ENCODE measurements at regions not wholly inside any gene's neighbourhood (a gene's known extent, or its start where the extent isn't known, plus 50 kb on each side); places are given as distances from the start of the nearest gene placed in this dataset.
"Not testable (repeated sequence)": the region's sequence is repeated elsewhere in the genome, so short reads cannot be mapped to it uniquely, and the experiment has no call there.

GRCh38 chr1:2949966-2950925 lies 71.0 kb upstream of the ACTRT2 start:
- no peak for DNase-seq (ENCODE audit: low read depth in 2 of 2)

DNA sequence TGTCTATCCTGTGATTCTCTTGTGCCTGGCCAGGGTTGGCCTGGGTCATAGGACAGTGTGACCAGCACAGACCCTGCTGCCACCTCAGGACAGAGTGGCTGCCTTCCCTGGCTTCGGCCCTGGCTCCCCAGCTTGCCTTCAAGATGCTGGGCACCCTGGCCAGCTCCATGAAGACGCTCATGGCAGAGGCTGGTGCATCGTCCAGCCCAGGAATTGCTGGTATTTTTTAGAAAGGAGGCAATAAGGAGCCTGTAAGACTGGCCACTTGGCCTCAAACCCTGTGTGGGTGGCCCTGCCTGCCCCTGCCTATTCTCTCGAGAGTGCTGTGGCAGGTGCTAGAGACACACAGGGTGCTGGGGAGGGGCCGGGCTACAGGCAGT lies 70.4 kb upstream of the ACTRT2 start:
- DNase-seq (ENCODE audit: low read depth in 2 of 2): no peak

DNA sequence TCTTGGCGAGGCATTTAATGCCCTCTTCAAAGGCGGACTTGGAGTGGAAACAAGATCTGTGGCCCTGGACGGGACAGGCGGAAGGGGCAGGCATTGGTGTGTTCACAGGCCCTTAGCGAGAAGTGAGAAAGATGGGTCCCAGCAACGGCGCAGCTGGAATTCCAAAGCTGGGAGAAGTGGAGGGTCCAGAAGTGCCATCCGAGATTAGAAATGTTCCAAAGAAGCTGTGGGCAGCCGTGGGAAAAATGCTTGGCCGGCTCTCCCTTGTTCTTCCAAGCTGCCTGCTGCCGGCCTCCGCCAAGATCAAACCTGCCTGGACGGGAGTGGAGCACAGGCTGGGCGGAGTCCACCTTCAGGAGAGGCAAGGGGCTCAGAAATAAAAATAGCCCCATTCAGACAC lies 69.4 kb upstream of the ACTRT2 start:
- no peak for DNase-seq (ENCODE audit: low read depth in 2 of 2)

DNA sequence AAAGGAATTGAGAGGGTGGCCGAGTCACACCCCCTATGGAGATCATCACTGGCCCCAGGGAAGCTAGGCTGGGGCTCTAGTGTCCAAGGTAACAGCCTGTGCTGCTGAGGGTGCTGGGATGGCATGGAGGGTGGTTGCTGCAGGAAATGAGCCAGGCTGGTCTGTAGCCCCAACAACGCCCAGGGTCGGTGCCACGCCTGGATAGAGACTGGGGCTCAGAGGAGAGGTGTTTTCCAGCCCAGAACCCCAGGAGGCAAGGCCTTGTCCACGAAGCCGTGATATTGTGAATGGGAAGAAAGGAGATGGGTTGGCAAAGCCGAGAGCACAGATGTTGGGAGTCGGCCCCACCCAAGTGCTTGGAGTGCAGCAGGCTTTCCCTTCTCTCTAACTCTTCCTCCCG lies 68.9 kb upstream of the ACTRT2 start:
- DNase-seq (ENCODE audit: low read depth in 2 of 2): no peak

GRCh38 chr1:2952992-2953391 lies 68.3 kb upstream of the ACTRT2 start:
- no peak for DNase-seq (ENCODE audit: low read depth in 2 of 2)

DNA sequence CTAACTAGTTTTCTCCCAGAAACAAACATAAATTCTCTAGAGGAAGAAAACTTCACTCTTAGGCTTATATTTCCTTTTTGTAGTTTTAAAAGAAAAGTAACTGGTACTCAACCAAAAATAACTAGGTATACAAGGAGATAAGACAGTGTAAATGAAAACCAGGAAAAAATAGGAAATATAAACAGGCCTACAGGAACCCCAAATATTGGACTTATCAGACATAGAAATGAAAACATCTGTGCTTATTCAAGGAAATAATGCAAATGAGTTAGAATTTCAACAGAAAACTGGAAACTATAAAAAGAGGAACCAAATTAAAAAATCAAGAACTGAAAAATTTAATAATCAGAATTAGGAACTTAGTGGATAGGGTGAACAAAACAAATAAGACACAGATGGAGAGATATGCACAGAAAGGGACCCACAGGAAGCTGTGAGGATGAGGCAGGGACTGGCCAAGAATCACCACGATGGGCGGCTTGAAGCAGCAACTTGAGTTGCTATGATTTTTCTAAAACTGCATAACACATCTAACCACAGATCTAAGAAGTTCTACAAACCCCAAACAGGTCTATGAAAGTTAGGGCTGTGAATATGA lies 67.5 kb upstream of the ACTRT2 start:
- no peak for DNase-seq (ENCODE audit: low read depth in 2 of 2)

DNA sequence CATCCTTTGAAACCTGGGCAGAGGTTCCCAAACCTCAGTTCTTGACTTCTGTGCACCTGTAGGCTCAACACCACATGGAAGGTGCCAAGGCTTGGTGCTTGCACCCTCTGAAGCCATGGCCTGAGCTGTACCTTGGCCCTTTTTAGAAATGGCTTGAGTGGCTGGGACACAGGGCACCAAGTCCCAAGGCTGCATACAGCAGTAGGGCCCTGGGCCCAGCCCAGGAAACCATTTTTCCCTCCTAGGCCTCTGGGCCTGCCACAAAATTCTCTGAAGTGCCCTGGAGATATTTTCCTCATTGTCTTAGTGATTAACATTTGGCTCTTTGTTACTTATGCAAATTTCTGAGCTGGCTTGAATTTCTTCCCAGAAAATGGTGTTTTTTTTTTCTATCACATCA lies 65.6 kb upstream of the ACTRT2 start:
- DNase-seq (ENCODE audit: low read depth in 2 of 2): no peak

- no peak for DNase-seq (ENCODE audit: low read depth in 2 of 2)
These were observed 64.7 kb upstream of the ACTRT2 start for GRCh38 chr1:2956576-2956975.

DNA sequence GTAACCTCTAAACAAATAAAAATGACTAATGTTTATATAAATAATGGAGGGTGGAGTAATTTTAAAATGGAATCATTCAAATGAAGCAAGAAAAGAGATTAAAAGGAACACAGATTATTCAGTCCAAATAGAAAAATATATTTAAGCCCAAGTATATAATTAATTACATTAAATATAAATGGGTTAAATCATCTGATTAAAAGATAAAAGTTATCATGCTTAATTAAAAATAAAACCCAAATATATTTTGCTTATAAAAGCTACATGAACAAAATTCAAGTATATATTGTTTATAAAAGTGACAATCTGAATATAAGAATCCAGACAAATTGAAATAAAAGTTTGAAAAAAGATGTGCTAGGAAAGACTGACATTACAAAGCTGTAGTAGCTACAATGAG lies 63.9 kb upstream of the ACTRT2 start:
- no peak for DNase-seq (ENCODE audit: low read depth in 2 of 2)

DNA sequence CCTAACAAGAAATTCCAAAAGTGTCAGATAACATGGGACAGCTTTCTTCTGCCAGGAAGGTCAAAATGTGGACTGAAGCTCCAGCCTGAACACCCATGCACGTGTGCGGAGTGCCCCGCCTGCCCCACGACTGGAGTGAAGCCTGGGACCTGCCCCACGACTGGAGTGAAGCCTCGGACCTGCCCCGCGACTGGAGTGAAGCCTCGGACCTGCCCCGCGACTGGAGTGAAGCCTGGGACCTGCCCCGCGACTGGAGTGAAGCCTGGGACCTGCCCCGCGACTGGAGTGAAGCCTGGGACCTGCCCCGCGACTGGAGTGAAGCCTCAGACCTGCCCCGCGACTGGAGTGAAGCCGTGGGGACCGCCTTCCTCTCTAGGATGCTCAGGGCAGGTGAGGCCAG lies 61.4 kb upstream of the ACTRT2 start:
- not testable (repeated sequence) for DNase-seq (ENCODE audit: low read depth in 2 of 2)

DNA sequence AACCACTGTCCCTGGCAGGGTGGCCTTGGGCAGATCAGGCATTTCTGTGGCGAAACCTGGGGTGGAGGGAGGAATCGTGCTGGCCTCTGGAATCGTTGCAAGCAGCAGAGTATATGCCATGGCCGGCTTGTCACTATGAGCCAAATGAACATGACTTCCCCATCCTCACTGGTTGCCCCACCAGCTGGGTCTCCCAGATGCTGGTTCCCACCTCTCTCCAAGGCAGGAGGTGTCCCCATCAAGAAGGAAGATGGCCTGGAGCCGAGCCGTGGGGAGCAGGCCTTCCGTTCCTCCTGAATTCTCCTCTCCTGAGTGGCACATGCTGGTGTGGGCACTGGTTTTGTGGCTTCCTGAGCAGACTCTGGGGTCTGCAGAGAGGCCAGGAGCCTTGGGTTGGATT lies 60.2 kb upstream of the ACTRT2 start:
- no peak for DNase-seq (ENCODE audit: low read depth in 2 of 2)

DNA sequence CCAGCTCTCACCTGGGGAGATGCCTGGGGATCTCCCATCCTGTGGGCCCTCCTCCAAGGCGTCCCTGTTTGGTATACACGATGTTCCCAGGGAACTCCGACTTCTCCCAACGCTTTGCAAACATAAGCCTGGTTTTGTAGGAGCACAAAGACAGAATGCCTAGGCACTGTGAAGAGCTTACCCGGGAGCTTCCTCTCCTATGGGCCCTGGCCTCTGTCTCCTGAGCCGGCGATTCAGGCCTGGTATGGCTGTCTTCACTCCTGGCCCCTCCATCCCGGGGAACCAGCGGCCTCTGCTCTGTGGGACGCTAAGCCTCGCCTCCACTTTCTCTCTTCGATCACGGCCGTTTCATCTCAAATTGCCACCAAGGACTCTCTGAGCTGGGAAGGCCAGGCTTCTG lies 59.6 kb upstream of the ACTRT2 start:
- DNase-seq (ENCODE audit: low read depth in 2 of 2): no peak

- DNase-seq (ENCODE audit: low read depth in 2 of 2): no peak
These were observed 59.2 kb upstream of the ACTRT2 start for GRCh38 chr1:2962061-2962460.

- no peak for DNase-seq (ENCODE audit: low read depth in 2 of 2)
These were observed 58.7 kb upstream of the ACTRT2 start for GRCh38 chr1:2962541-2962940.

- no peak for DNase-seq (ENCODE audit: low read depth in 2 of 2)
These were observed 58.3 kb upstream of the ACTRT2 start for GRCh38 chr1:2962946-2963345.

GRCh38 chr1:2965676-2966075 lies 55.6 kb upstream of the ACTRT2 start:
- no peak for DNase-seq (ENCODE audit: low read depth in 2 of 2)

DNA sequence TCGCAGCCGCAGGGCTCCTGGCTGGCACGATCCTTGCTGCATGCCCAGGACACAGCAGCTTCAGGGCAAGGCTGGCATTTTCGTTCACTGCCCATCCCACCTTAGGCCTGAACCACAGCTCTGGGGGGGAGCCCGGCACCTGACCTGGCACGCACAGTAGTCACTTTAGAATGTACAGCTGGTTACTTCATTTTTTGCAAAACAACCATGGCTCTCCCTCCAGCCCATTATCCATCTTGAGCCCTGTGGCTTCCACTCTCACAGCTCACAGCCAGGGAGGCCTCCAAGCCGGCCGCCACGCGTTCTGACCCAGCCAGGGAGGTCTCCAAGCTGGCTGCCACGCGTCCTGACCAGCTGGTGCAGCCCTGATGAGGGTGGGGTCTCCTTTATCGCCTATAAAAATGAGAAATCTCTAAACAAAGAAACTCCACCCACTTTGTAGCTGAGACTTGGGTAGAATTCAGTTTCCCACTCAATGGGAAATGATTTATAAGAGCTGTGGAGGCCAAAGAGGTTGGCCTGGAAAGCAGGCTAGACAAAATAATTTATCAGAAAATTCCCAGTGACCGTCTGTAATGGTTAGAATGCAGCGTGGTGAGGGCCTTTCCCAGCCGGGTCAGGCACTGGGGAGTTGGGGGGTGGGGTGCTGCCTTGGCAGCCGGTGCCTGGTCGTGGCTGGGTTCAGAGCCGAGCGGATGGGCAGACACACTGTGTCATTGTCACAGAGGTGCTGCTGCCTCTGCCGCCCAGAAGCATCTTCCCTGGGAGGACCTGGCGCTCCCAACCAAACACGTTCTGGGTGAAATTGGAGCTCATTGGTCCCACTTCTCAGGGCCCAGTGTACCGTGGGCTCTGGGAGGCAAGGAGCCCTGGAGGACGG lies 54.6 kb upstream of the ACTRT2 start:
- no peak for DNase-seq (ENCODE audit: low read depth in 2 of 2)

GRCh38 chr1:2967329-2967725 lies 53.9 kb upstream of the ACTRT2 start:
- DNase-seq (ENCODE audit: low read depth in 2 of 2): no peak

DNA sequence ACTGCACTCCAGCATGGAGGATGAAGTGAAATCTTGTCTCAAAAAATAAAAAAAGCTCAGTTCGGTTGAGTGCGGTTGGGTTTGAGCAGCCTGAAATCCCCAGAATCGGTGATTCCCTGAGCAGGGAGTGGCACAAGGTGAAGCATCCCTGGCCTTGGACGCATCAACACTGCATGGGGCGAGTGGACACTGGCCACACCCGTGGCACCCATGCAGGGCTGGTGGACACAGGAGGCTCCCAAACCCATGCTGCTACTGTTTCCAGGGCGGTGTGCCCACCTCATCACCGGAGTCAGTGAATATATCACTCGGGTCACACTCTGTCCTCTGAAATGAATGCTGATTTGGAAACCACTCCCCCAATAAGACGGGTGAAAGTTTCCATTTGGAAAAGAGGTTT lies 53.4 kb upstream of the ACTRT2 start:
- no peak for DNase-seq (ENCODE audit: low read depth in 2 of 2)

DNA sequence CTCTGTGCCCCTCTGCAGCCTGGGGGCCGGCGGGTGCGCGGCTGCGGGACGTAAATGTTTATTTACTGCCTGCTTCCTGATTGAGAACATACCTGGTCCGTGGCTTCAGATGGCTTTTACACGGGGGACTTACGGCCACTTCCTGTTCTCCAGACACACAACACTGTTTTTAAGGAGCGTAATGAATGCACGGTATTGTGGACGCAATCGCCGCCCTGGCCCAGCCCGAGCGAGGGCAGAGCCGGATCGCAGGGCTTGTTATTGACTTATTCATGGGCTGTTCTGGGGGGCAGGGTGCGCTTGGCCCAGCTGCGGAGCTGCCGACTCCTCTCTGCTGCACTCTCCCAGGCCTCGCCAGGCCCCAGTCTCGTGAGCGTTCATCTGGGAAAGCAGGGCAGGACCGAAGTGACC lies 52.8 kb upstream of the ACTRT2 start:
- DNase-seq (ENCODE audit: low read depth in 2 of 2): no peak

DNA sequence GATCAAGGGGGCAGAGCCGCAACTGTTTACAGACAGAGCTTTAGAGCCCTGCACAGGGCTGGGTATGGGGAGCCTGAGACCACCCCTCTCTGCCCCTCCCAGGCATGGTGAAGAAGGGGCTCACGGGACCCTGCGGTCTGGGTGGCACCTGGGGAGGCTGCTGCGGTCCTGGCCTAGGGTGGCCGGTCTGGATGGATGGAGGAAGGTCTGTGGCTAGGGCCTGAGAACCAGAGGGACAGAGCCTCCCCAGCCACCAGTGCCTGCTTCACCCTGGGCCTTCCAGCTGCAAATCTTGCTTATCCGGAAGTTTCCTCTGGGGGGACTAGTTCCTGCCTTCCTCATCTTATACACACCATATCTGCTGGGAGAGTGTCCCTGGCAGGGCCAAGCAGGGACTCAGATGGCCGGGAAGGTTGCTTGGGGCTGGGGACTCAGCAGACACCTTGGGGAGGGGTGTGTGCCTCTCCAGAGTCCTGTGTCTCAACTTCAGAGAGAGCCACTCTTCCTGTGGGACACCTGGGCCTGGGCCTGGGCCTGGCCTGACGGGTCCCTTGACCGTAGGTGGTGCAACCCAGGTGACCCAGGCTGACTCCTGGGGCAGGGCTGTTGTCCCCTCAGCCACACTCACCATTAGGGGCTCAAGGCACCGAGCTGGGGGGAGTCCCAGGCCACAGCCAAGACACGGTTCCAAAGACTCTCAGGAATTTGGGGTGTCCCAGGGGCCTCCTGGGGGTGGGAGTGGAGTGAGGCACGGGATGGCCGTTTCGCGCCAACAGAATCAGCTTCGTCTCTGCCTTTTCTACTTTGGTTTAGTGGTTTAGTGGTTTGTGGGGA lies 52.0 kb upstream of the ACTRT2 start:
- DNase-seq (ENCODE audit: low read depth in 2 of 2): no peak
